Stimulated activated memory B cell treated with anti-CD40 and anti-IgM and Interleukin-4, amounts not matched to agents 10 μg/mL and 1 μg/mL and 100 μg/mL, for 72 hours (primary cell): ENCODE measurements at regions not wholly inside any gene's neighbourhood (a gene's known extent, or its start where the extent isn't known, plus 50 kb on each side); places are given as distances from the start of the nearest gene placed in this dataset.
"Not testable (repeated sequence)": the region's sequence is repeated elsewhere in the genome, so short reads cannot be mapped to it uniquely, and the experiment has no call there.

Experiments
- ATAC-seq: fragments of 150-1000 bp; cut with Tn5 transposase; 2 replicates; pipeline ENCODE4 v1.10.0; 2021
- H3K27ac Mint-ChIP-seq: one replicate; pipeline ENCODE4 v1.8.0; 2022; ENCODE audit warnings: mild to moderate bottlenecking, mixed read lengths
- H3K27me3 Mint-ChIP-seq: one replicate; pipeline ENCODE4 v1.8.0; 2022; ENCODE audit warnings: mixed read lengths
- H3K36me3 Mint-ChIP-seq: one replicate; pipeline ENCODE4 v1.8.0; 2022; ENCODE audit warnings: mixed read lengths
- H3K4me1 Mint-ChIP-seq: one replicate; pipeline ENCODE4 v1.8.0; 2022; ENCODE audit warnings: mixed read lengths
- H3K4me3 Mint-ChIP-seq: one replicate; pipeline ENCODE4 v1.8.0; 2022; ENCODE audit warnings: mild to moderate bottlenecking, moderate library complexity, mixed read lengths
- H3K9me3 Mint-ChIP-seq: one replicate; pipeline ENCODE4 v1.8.0; 2022; ENCODE audit warnings: mixed read lengths

DNA sequence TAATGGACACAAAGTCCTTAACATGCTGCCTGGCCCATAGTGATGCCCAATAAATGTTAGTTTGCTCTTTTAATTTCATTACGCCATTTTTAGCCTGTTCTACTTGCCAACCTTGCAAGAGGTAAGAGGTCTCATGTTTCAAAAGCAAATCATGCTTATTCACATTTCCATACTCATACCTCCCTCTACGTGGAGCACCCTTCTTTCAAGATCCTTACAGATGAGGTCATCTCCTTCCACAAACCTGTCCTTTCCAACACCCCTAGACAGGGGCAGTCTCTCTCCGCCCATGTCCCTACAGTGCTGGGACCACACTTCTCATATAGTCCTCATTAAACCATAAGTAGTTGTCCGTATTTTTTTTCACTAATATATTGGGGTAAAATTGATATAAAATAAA, 271.3 kb downstream of the FGFR2 start:
- ATAC-seq, result no peak
- H3K27ac Mint-ChIP-seq, result no peak overlapping the region
- H3K27me3 Mint-ChIP-seq, result no peaks in the 10 kb centered on the region
- H3K4me3 Mint-ChIP-seq, result no peak overlapping the region
- peaks cover 6% of the 10 kb centered on the region for H3K9me3 Mint-ChIP-seq
- no peaks in the 10 kb centered on the region for H3K36me3 Mint-ChIP-seq
- H3K4me1 Mint-ChIP-seq, result no peaks in the 10 kb centered on the region

DNA sequence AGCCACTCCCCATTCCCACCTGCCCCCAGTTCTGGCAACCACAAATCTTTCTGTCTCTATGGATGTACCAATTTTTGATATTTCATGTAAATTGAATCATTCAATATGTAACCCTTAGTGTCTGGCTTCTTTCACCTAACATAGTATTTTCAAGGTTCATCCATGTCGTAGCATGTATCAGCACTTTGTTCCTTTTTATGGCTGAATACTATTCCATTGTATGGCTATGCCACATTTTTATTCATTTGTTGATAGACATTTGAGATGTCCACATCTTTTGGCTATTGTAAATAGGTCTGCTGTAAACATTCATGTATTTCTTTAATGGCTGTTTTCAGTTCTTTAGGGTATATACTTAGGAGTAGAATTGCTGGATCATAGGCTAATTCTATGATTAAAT, 270.5 kb downstream of the FGFR2 start:
- ATAC-seq, result no peak
- Mint-ChIP-seq H3K4me1 (no peaks in the 10 kb centered on the region), H3K4me3 (no peak overlapping the region), H3K27ac (no peak overlapping the region), H3K36me3 (no peaks in the 10 kb centered on the region), H3K9me3 (peaks cover 6% of the 10 kb centered on the region), H3K27me3 (no peaks in the 10 kb centered on the region)

DNA sequence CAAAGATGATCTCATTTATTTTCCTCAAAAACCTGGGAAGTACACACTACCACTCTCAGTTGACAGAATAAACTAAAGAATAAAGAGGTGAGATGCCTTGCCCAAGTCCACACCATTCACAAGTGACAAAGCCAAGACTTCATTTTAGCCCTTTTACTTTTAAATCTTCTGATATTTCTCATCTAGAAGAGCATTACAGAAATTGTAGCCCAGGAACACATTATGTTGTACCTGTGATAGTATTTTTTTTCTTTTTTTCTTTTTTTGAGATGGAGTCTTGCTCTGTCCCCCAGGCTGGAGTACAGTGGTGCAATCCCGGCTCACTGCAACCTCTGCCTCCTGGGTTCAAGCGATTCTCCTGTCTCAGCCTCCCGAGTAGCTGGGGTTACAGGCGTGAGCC, 268.6 kb downstream of the FGFR2 start:
- not testable (repeated sequence) for H3K4me1 Mint-ChIP-seq, H3K27me3 Mint-ChIP-seq, ATAC-seq, H3K36me3 Mint-ChIP-seq, H3K4me3 Mint-ChIP-seq, H3K27ac Mint-ChIP-seq, H3K9me3 Mint-ChIP-seq

DNA sequence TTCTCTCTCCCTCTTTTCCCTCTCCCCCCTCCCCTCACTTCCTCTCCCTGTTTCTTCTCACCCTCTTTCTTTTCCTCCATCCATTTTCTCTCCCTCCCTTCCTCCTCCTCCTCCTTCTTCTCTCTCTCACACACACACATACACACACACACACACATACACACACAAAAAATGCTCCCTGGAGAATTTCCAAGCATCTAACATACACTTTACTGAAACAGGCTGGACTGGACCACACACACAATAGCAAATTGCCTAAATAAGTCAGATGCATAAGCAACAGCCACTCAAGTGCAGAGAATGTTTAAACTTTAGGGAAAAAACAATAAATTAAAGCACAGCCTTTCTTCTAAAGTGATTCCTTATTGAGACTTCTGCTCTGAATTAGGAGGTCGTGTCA, 267.7 kb downstream of the FGFR2 start:
- Mint-ChIP-seq H3K4me3 (no peak overlapping the region), H3K4me1 (no peaks in the 10 kb centered on the region), H3K27me3 (no peaks in the 10 kb centered on the region), H3K27ac (no peak overlapping the region), H3K9me3 (peaks cover 6% of the 10 kb centered on the region), H3K36me3 (no peaks in the 10 kb centered on the region)
- ATAC-seq, result no peak

DNA sequence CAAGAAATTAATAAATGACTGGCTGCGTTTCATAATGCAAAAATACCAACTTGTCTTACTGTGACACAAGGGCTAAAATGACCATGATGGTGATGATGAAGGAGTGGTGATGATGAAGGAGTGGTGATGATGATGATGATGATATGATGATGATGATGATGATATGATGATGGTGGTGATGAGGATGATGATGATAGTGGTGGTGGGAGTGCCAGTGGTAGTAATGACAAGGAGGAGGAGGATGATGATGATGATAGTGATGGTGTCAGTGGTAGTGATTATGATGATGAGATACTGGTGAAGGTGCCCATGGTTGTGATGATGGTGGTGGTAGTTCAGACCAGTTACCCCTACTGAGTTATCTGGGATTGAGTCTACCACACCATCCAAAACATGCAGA, 265.9 kb downstream of the FGFR2 start:
- no peak for ATAC-seq
- Mint-ChIP-seq H3K36me3 (no peaks in the 10 kb centered on the region), H3K4me3 (no peak overlapping the region), H3K9me3 (peaks cover 6% of the 10 kb centered on the region), H3K27ac (no peak overlapping the region), H3K4me1 (no peaks in the 10 kb centered on the region), H3K27me3 (no peaks in the 10 kb centered on the region)

DNA sequence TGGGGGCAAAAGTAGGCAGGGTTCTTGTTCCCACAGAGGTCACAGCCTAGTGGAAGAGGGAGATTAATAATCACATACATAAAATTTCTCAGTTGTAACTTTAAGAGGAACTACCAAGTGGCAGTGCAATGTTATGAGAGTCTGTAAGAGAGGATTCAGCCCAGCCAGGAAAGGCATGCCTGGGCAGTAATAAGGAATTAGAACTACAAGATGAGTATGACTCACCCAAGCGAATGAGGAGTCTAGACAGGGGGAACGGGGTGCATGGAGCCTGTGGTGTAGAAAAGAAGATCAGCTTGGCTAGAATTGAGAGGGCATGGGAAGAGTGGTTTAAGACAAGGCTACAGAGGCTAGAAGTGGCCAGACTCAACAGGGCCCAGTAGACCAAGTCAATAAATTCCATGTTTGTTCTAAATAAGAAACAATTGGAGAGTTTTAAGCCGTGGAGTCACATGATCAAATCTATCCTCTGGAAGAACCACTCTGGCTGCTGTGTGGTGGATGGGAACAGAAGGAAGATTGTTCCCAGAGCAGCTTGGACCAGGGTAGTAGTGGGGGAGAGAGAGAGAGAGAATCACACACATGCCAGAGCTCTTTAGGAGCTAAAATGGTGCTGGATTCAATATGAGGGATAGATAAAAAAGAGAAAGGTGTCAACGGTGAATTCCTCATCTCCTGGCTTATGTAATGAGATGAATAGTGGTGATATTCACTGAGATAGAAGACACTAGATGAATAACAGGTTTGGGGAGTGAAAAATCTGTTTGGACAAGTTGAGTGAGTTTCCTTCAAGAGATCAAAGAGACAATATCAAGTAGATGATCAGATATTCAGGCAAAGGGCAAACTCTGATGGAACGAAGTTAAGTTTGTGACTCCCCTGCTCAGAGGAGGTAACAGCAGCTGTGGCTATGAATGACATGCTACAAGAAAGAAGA, 265.1 kb downstream of the FGFR2 start:
- no peaks in the 10 kb centered on the region for H3K4me1 Mint-ChIP-seq
- no peak overlapping the region for H3K27ac Mint-ChIP-seq
- peaks cover 4% of the 10 kb centered on the region for H3K9me3 Mint-ChIP-seq
- H3K27me3 Mint-ChIP-seq, result no peaks in the 10 kb centered on the region
- H3K4me3 Mint-ChIP-seq, result no peak overlapping the region
- H3K36me3 Mint-ChIP-seq, result no peaks in the 10 kb centered on the region
- ATAC-seq, result no peak

DNA sequence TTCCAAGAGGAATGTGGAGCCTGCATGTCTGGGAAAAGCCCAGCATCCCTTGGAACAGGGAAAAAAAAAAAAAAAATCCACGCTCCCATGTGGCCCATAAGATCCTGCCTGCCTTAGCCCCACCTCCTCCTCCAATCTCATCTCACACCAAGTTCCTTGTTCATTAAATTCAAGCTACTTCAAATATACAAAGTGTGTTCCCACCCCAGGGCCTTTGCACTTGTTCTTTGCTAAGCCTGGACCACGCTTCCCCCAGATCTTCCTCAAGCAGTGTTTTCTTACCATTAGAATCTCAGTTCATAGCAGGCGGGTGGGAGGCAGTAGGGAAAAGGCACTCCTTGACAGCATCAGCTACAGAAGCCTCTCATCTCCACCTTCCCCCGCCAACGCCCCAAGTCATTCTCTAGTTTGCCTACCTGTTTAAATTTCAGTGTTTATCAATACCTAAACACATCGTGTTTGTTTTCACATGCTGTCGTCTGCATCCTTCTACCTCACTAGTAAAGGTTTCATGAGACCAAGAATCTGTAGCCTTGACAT, 262.8 kb downstream of the FGFR2 start:
- no peak for ATAC-seq
- Mint-ChIP-seq H3K9me3 (peaks cover 2% of the 10 kb centered on the region), H3K27ac (no peak overlapping the region), H3K36me3 (no peaks in the 10 kb centered on the region), H3K27me3 (no peaks in the 10 kb centered on the region), H3K4me1 (no peaks in the 10 kb centered on the region), H3K4me3 (no peak overlapping the region)

DNA sequence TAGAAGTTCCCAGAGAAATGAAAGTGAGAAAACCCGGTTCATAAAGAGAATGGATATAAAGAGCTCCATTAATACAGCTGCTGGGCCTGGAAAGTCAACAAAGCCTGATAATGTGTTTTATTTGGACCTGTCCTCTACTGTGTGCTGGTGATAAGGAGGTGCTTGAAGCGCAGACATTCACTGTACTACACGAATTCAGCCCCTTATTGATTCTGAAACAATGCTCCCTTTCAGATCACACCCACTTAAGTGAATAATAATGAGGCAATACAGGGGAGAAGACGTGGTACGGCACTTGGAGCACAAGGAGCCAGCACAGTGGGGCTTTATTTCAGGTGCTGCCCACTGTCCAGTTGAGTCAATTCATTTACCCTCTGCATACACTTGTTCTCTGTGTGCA, 260.8 kb downstream of the FGFR2 start:
- Mint-ChIP-seq H3K36me3 (no peaks in the 10 kb centered on the region), H3K27ac (no peak overlapping the region), H3K27me3 (no peaks in the 10 kb centered on the region)

DNA sequence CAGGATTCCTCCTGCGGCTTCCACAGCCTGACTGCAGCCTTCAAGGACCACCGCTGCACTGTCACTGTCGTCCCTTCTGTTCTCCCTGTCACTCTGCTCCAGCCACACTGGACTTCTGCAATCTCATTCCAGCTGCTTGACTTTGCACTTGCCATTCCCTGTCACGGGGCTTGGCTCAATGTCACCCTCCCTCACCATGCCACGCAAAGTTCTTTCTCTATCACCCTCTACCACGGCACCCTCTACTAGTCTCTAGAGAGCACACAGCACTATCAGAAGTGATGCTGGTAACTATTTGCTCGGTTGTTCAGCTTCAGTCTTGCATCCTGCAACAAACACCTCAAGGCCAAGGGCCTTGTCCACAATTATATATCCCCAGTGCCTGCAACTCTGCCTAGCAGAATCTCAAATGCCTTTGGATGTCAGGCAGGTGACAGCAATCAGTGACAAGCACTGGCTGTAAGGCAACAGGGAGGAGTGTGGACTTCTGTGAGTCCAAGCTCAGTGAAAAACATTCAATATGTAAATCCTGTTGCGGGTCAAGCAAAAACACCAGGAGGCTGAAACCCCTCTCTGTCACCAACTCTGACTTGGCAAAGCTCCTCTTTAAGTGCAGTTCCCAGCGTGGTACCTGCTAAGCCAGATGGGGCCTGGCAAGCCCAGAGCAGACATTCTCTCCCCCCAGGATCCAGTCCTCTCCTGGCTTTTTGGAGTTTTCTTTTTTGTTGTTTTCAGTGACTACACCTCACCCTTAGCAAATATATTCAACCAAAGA, 259.9 kb downstream of the FGFR2 start:
- no peaks in the 10 kb centered on the region for H3K4me1 Mint-ChIP-seq
- no peaks in the 10 kb centered on the region for H3K36me3 Mint-ChIP-seq
- peaks cover 4% of the 10 kb centered on the region for H3K9me3 Mint-ChIP-seq
- H3K4me3 Mint-ChIP-seq, result no peak overlapping the region
- H3K27ac Mint-ChIP-seq, result no peak overlapping the region
- no peak for ATAC-seq
- H3K27me3 Mint-ChIP-seq, result no peaks in the 10 kb centered on the region

More for the DNA sequence above, 260.8 kb downstream of the FGFR2 start:
- Mint-ChIP-seq H3K9me3 (no peaks in the 10 kb centered on the region), H3K4me3 (no peak overlapping the region), H3K4me1 (no peaks in the 10 kb centered on the region)
- no peak for ATAC-seq

DNA sequence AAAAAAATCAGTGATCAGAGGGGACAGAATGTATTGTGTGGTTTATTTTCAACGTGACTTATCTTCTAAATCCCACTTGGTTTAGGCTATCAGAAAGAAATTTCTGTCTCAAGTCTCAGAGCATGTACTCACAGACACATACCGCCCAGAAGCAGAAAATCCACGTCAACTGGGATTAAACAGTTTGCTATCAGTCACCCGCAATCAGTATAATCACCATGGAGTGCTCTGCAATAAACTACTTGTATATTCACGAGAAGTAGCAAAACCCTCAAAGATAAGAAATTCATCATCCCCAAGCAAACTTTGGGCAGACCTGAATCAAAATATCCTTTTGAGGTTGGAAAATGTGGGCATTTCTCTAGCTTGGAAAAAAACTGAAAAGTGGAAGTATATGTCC, 259.1 kb downstream of the FGFR2 start:
- Mint-ChIP-seq H3K27ac (no peak overlapping the region), H3K4me3 (no peak overlapping the region), H3K27me3 (no peaks in the 10 kb centered on the region), H3K36me3 (no peaks in the 10 kb centered on the region), H3K4me1 (no peaks in the 10 kb centered on the region), H3K9me3 (peaks cover 9% of the 10 kb centered on the region)
- ATAC-seq, result no peak

DNA sequence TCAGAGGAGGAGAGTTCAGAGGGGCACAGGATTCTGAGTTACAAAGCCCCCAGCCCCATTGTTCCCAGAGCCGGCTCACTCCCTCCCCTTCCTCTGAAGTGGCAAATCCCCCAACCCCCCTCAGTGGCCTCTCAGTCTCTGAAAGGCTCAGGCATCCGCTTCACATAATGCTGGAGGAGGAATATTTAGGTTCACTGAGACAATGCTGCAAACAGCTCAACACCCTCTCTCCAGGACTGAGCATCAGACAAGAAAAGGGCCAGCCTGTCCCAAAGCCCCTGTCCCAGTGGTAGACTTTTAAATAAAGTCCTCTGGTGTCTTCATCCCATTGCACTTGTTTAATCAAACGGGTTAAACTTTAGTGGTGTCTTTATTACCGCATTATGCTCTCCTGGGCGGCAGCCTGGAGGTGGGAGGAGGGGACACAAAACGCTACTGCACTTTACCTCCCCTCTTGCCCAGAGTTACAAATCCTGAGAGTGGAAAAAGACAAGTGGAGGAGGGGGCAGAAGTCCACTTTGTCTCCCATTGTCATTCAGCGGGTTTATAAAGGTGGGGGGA, 257.9 kb downstream of the FGFR2 start:
- Mint-ChIP-seq H3K4me3 (no peak overlapping the region), H3K27me3 (no peaks in the 10 kb centered on the region), H3K27ac (no peak overlapping the region), H3K4me1 (no peaks in the 10 kb centered on the region), H3K36me3 (no peaks in the 10 kb centered on the region), H3K9me3 (peaks cover 13% of the 10 kb centered on the region)
- ATAC-seq, result no peak

DNA sequence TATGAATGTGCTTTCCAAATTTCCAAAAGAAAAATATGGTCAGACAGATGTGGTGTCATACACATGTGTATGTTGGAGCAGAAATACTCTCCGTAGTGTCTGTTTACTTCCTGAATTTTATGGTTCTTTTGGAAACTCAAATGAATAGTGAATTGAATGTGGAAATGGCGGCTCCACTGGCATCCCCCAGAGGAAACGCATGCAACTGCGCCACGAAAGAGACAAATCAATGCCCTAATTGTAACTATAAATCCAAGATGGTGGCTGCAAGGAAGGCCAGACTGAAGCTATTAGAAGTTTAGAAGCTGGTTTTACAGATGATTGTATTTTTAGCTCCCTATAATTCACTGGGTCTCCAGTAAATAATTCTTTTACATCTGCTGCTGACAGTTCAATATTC, 246.7 kb downstream of the FGFR2 start:
- H3K4me3 Mint-ChIP-seq, result no peak overlapping the region
- H3K27ac Mint-ChIP-seq, result no peak overlapping the region
- H3K4me1 Mint-ChIP-seq, result no peaks in the 10 kb centered on the region
- peaks cover 4% of the 10 kb centered on the region for H3K9me3 Mint-ChIP-seq
- no peaks in the 10 kb centered on the region for H3K36me3 Mint-ChIP-seq
- no peaks in the 10 kb centered on the region for H3K27me3 Mint-ChIP-seq
- ATAC-seq, result no peak

DNA sequence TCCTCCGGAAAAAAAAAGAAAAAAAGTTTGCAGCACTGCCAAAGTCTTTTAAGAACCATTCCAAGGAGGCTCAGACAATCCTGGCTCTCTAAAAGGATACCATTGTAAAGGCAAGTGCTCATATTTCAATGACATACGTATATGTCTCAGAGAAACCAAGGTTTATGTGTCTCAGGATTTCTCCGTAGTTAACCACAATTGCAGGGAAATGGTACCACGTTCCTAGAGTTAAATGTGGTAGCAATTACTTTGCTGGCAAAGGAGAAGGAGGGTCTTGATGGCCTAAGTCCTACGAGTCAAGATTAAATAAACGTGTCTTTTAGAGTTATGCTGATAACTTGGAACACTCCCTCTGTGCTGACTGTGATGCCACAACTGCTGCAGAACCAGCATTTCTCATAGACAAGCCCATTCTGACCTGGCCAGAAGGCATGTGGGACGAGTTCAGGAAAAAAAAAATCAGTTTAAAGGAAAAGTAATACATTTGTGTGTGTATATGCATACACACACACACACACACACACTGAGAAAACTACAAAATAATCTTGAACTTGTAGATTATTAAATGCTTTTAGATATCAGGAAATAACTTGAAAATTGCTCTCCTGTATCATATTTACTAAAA, 245.9 kb downstream of the FGFR2 start:
- Mint-ChIP-seq H3K36me3 (no peaks in the 10 kb centered on the region), H3K4me3 (no peak overlapping the region), H3K27ac (no peak overlapping the region), H3K27me3 (no peaks in the 10 kb centered on the region), H3K4me1 (no peaks in the 10 kb centered on the region), H3K9me3 (peaks cover 4% of the 10 kb centered on the region)
- ATAC-seq, result no peak

DNA sequence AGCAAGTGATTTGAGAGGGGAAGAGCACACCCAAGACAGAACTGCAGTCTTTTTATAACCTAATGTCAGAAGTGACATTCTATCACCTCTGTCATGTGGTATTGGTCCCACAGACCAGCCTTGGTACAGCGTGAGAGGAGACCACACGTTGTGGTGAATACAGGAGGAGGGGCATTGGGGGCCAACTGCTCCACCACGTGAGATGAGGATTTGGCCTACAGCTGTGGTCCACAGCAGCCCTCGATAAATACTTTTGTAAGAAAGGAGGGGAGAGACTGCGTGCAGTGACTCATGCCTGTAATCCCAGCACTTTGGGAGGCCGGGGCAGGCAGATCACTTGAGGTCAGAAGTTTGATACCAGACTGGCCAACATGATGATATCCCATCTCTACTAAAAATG, 243.1 kb downstream of the FGFR2 start:
- no peak overlapping the region for H3K4me3 Mint-ChIP-seq
- no peak for ATAC-seq
- H3K4me1 Mint-ChIP-seq, result no peaks in the 10 kb centered on the region
- H3K36me3 Mint-ChIP-seq, result no peaks in the 10 kb centered on the region
- H3K27ac Mint-ChIP-seq, result no peak overlapping the region
- H3K9me3 Mint-ChIP-seq, result peaks cover 7% of the 10 kb centered on the region
- no peaks in the 10 kb centered on the region for H3K27me3 Mint-ChIP-seq

DNA sequence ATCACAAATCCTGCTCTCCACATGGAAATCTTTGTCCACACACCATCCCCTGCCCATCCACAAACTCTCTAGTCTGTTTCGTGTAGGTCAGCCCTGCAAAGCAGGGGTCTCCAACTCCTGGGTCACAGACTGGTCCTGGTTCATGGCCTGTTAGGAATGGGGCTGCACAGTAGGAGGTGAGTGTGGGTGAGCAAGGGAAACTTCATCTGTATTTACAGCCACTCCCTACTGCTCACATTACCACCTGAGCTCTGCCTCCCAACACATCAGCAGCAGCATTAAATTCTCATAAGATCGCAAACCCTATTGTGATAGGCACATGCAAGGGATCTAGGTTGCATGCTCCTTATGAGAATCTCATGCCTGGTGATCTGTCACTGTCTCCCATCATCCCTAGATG, 242.1 kb downstream of the FGFR2 start:
- Mint-ChIP-seq H3K27ac (no peak overlapping the region), H3K27me3 (no peaks in the 10 kb centered on the region), H3K36me3 (no peaks in the 10 kb centered on the region), H3K9me3 (peaks cover 5% of the 10 kb centered on the region), H3K4me1 (no peaks in the 10 kb centered on the region), H3K4me3 (no peak overlapping the region)
- ATAC-seq, result no peak
